ENCODE measurements at regions not wholly inside any gene's neighbourhood (a gene's known extent, or its start where the extent isn't known, plus 50 kb on each side); places are given as distances from the start of the nearest gene placed in this dataset.

DNA sequence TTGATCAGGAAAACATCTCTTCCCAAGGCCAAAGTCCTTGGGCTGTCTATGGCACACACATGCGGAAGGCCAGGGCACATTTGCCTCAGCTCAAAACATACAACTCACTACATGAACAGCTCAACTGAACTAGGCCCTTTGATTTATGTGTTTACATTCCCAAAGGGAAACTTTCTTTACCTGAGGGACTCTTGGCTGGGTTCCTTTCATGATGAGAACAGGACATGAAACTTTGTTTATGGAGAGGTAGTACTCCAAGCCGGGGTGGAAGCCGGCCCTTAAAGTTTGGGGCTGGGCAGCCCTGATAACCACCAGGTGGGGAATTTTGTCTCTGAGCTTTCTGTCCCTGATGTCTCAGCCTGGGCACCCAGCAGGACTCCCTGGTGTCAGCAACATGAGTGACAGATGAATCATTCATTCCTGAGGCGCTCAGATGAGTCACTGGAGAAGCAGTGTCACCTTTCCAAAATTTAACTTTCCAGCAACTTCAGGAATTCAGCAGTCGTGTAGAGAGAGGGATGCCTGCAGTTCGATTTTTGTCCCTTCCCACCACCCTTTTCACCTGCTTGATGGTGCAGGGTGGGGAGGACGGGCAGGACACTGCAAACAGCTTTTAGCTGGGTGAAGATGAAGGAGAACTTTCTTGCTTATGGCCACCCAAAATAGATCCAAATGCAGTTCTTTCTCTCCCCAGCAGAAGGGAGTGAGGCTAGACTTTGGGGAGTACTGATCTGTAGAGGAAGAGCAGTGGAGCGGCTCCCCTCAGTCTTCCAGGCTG is 331.6 kb downstream of the DYSF start:
- DNase-seq (ENCODE audit: low spot score), result peak; percentile 36
- no TSS peak for BruUV-seq (replicated peaks)
- CTCF ChIA-PET, result no interaction called here
- no peaks in the 10 kb centered on the region for H3K27me3 ChIP-seq (replicated peaks; ENCODE audit: insufficient read depth, low read depth, low read length, poor library complexity)
- POLR2A ChIA-PET (ENCODE audit: low non-redundant PET), result no interaction called here
- H3K36me3 ChIP-seq (ENCODE audit: insufficient read depth, low read length, poor library complexity, severe bottlenecking), result no peaks in the 10 kb centered on the region
- no peaks in the 10 kb centered on the region for H3K4me1 ChIP-seq (ENCODE audit: insufficient read depth, low read length, poor library complexity, severe bottlenecking)
- intact Hi-C loops (cut with micrococcal nuclease; ENCODE audit: unreplicated experiment), result no loop called here
- no peak overlapping the region for H3K27ac ChIP-seq (ENCODE audit: low read depth, low read length, poor library complexity, severe bottlenecking)
- TF ChIP-seq CTCF (conservative IDR thresholded peaks at IDR 0.05; ENCODE audit: low read depth, low read length), result no peak
- TF ChIP-seq EZH2 (IDR thresholded peaks at IDR 0.05; ENCODE audit: borderline replicate concordance, low read depth, low read length, poor library complexity, severe bottlenecking), result no peak
- H3K9me3 ChIP-seq (ENCODE audit: low read depth, low read length, poor library complexity, severe bottlenecking), result no peaks in the 10 kb centered on the region
- no peak overlapping the region for H3K4me3 ChIP-seq (ENCODE audit: low read depth, low read length, poor library complexity, severe bottlenecking)

DNA sequence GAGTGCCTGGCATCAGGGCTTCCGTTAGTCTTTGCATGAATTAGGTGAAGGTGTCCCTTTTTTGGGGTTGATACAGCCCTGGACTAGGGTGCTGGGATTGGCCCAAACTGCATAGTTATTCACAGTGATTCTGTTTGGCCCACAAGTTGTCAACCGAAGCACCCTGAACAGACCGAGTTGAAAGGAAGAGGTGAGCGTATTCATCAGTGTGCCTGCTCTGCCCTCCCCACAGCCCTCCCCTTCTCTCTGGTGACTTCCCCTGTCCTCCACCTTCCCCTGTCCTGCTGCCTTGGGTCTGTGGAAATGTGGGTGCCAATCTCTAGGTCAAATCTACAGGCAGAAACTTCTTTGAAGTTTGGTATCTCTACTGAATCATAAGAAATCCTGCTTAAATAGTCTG is 330.5 kb downstream of the DYSF start:
- Histone ChIP-seq H3K36me3 (ENCODE audit: insufficient read depth, low read length, poor library complexity, severe bottlenecking) (no peaks in the 10 kb centered on the region), H3K4me1 (ENCODE audit: insufficient read depth, low read length, poor library complexity, severe bottlenecking) (no peaks in the 10 kb centered on the region), H3K9me3 (ENCODE audit: low read depth, low read length, poor library complexity, severe bottlenecking) (no peaks in the 10 kb centered on the region), H3K27me3 (replicated peaks; ENCODE audit: insufficient read depth, low read depth, low read length, poor library complexity) (no peaks in the 10 kb centered on the region), H3K4me3 (ENCODE audit: low read depth, low read length, poor library complexity, severe bottlenecking) (no peak overlapping the region), H3K27ac (ENCODE audit: low read depth, low read length, poor library complexity, severe bottlenecking) (no peak overlapping the region)
- no peak for TF ChIP-seq CTCF (conservative IDR thresholded peaks at IDR 0.05; ENCODE audit: low read depth, low read length)
- no peak for TF ChIP-seq EZH2 (IDR thresholded peaks at IDR 0.05; ENCODE audit: borderline replicate concordance, low read depth, low read length, poor library complexity, severe bottlenecking)
- CTCF ChIA-PET, result no interaction called here
- intact Hi-C loops (cut with micrococcal nuclease; ENCODE audit: unreplicated experiment), result no loop called here
- DNase-seq (ENCODE audit: low spot score), result no peak
- no TSS peak for BruUV-seq (replicated peaks)
- POLR2A ChIA-PET (ENCODE audit: low non-redundant PET), result no interaction called here

- TF ChIP-seq EZH2 (IDR thresholded peaks at IDR 0.05; ENCODE audit: borderline replicate concordance, low read depth, low read length, poor library complexity, severe bottlenecking) (no peak), CTCF (conservative IDR thresholded peaks at IDR 0.05; ENCODE audit: low read depth, low read length) (no peak)
- no TSS peak for BruUV-seq (replicated peaks)
- H3K27ac ChIP-seq (ENCODE audit: low read depth, low read length, poor library complexity, severe bottlenecking), result no peak overlapping the region
- ChIA-PET POLR2A (ENCODE audit: low non-redundant PET) (no interaction called here), CTCF (no interaction called here)
- no peaks in the 10 kb centered on the region for H3K27me3 ChIP-seq (replicated peaks; ENCODE audit: insufficient read depth, low read depth, low read length, poor library complexity)
- no peak for DNase-seq (ENCODE audit: low spot score)
- no peaks in the 10 kb centered on the region for H3K36me3 ChIP-seq (ENCODE audit: insufficient read depth, low read length, poor library complexity, severe bottlenecking)
- H3K4me1 ChIP-seq (ENCODE audit: insufficient read depth, low read length, poor library complexity, severe bottlenecking), result no peaks in the 10 kb centered on the region
- H3K4me3 ChIP-seq (ENCODE audit: low read depth, low read length, poor library complexity, severe bottlenecking), result no peak overlapping the region
- no peaks in the 10 kb centered on the region for H3K9me3 ChIP-seq (ENCODE audit: low read depth, low read length, poor library complexity, severe bottlenecking)
- intact Hi-C loops (cut with micrococcal nuclease; ENCODE audit: unreplicated experiment), result no loop called here
Observed at GRCh38 chr2:71783215-71783614, 329.9 kb downstream of the DYSF start.

Measured in A673 (cell line).